ENCODE measurements at regions not wholly inside any gene's neighbourhood (a gene's known extent, or its start where the extent isn't known, plus 50 kb on each side); places are given as distances from the start of the nearest gene placed in this dataset.
"Not testable (repeated sequence)": the region's sequence is repeated elsewhere in the genome, so short reads cannot be mapped to it uniquely, and the experiment has no call there.

GRCh38 chr18:39365836-39366485 lies 1800.4 kb upstream of the CELF4 start:
- FAIRE-seq (no peak), DNase-seq (ENCODE audit: low spot score) (no peak)

GRCh38 chr18:39360072-39360471 lies 1794.5 kb upstream of the CELF4 start:
- DNase-seq (ENCODE audit: low spot score) (no peak), FAIRE-seq (no peak)

GRCh38 chr18:39359636-39360035 lies 1794.0 kb upstream of the CELF4 start:
- FAIRE-seq (no peak), DNase-seq (ENCODE audit: low spot score) (no peak)

GRCh38 chr18:39350945-39351344 lies 1785.3 kb upstream of the CELF4 start:
- FAIRE-seq (no peak), DNase-seq (ENCODE audit: low spot score) (no peak)

- no peak for FAIRE-seq
- no peak for DNase-seq (ENCODE audit: low spot score)
These were observed 1784.2 kb upstream of the CELF4 start for GRCh38 chr18:39349801-39350200.

GRCh38 chr18:39348757-39349156 lies 1783.2 kb upstream of the CELF4 start:
- no peak for FAIRE-seq
- DNase-seq (ENCODE audit: low spot score), result no peak

GRCh38 chr18:39347701-39348100 lies 1782.1 kb upstream of the CELF4 start:
- DNase-seq (ENCODE audit: low spot score) (no peak), FAIRE-seq (no peak)

GRCh38 chr18:39346916-39347315 lies 1781.3 kb upstream of the CELF4 start:
- no peak for FAIRE-seq

GRCh38 chr18:39345321-39345720 lies 1779.7 kb upstream of the CELF4 start:
- no peak for DNase-seq (ENCODE audit: low spot score)

More at GRCh38 chr18:39346916-39347315, 1781.3 kb upstream of the CELF4 start:
- no peak for DNase-seq (ENCODE audit: low spot score)

GRCh38 chr18:39344487-39344886 lies 1778.9 kb upstream of the CELF4 start:
- DNase-seq (ENCODE audit: low spot score) (no peak), FAIRE-seq (no peak)

More at GRCh38 chr18:39345321-39345720, 1779.7 kb upstream of the CELF4 start:
- FAIRE-seq, result no peak

GRCh38 chr18:39341129-39341528 lies 1775.5 kb upstream of the CELF4 start:
- FAIRE-seq (no peak), DNase-seq (ENCODE audit: low spot score) (no peak)

- FAIRE-seq, result no peak
- DNase-seq (ENCODE audit: low spot score), result no peak
These were observed 1774.8 kb upstream of the CELF4 start for GRCh38 chr18:39340418-39340817.

- no peak for FAIRE-seq
- DNase-seq (ENCODE audit: low spot score), result no peak
These were observed 1764.1 kb upstream of the CELF4 start for GRCh38 chr18:39329496-39330275.

GRCh38 chr18:39326772-39327171 lies 1761.2 kb upstream of the CELF4 start:
- no peak for FAIRE-seq
- no peak for DNase-seq (ENCODE audit: low spot score)

GRCh38 chr18:39325973-39326372 lies 1760.4 kb upstream of the CELF4 start:
- FAIRE-seq (no peak), DNase-seq (ENCODE audit: low spot score) (no peak)

- DNase-seq (ENCODE audit: low spot score) (no peak), FAIRE-seq (no peak)
These were observed 1753.5 kb upstream of the CELF4 start for GRCh38 chr18:39319141-39319540.

- DNase-seq (ENCODE audit: low spot score), result no peak
- FAIRE-seq, result no peak
These were observed 1752.9 kb upstream of the CELF4 start for GRCh38 chr18:39318462-39318861.

GRCh38 chr18:39318008-39318407 lies 1752.4 kb upstream of the CELF4 start:
- FAIRE-seq (no peak), DNase-seq (ENCODE audit: low spot score) (no peak)

GRCh38 chr18:39314595-39314994 lies 1749.0 kb upstream of the CELF4 start:
- no peak for FAIRE-seq
- no peak for DNase-seq (ENCODE audit: low spot score)

- FAIRE-seq (no peak), DNase-seq (ENCODE audit: low spot score) (no peak)
These were observed 1748.4 kb upstream of the CELF4 start for GRCh38 chr18:39313992-39314391.

GRCh38 chr18:39311111-39311712 lies 1745.6 kb upstream of the CELF4 start:
- no peak for DNase-seq (ENCODE audit: low spot score)
- FAIRE-seq, result no peak

GRCh38 chr18:39308931-39309521 lies 1743.4 kb upstream of the CELF4 start:
- not testable (repeated sequence) for FAIRE-seq; DNase-seq (ENCODE audit: low spot score)
